Omental fat pad (tissue), 3 donors: ENCODE measurements at regions not wholly inside any gene's neighbourhood (a gene's known extent, or its start where the extent isn't known, plus 50 kb on each side); places are given as distances from the start of the nearest gene placed in this dataset.

ENCODE experiments used
- ATAC-seq: fragments of 150-250 bp; one replicate; pipeline ENCODE4 v1.9.1; 2016; ENCODE audit warnings: mild to moderate bottlenecking, moderate library complexity; ENCODE audit not compliant: low FRiP score
- DNase-seq: peaks from one replicate; pipeline ENCODE4 v3.0.0-alpha.2; 2019; ENCODE audit warnings: low spot score
- TF ChIP-seq, protein P1 (sequence below), 3 donors: fragments of 450-650 bp; IDR thresholded peaks; one replicate each; pipeline ENCODE4 v1.5.1; 2016 to 2017; ENCODE audit warnings: antibody characterized with exemption in 3 of 3, mild to moderate bottlenecking in 3 of 3, moderate library complexity in 2 of 3

GRCh38 chr2:217510771-217511291 is 492.0 kb downstream of the TNS1 start:
- TF ChIP-seq, protein P1, sequence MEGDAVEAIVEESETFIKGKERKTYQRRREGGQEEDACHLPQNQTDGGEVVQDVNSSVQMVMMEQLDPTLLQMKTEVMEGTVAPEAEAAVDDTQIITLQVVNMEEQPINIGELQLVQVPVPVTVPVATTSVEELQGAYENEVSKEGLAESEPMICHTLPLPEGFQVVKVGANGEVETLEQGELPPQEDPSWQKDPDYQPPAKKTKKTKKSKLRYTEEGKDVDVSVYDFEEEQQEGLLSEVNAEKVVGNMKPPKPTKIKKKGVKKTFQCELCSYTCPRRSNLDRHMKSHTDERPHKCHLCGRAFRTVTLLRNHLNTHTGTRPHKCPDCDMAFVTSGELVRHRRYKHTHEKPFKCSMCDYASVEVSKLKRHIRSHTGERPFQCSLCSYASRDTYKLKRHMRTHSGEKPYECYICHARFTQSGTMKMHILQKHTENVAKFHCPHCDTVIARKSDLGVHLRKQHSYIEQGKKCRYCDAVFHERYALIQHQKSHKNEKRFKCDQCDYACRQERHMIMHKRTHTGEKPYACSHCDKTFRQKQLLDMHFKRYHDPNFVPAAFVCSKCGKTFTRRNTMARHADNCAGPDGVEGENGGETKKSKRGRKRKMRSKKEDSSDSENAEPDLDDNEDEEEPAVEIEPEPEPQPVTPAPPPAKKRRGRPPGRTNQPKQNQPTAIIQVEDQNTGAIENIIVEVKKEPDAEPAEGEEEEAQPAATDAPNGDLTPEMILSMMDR (IDR thresholded peaks at IDR 0.05): peak in 1 of 3 donors; percentile 58
- DNase-seq (no peak), ATAC-seq (peak; percentile 70)

GRCh38 chr2:217505303-217505702 is 497.5 kb downstream of the TNS1 start:
- TF ChIP-seq, protein P1 (IDR thresholded peaks at IDR 0.05): no peak
- no peak for ATAC-seq
- DNase-seq: no peak

DNA sequence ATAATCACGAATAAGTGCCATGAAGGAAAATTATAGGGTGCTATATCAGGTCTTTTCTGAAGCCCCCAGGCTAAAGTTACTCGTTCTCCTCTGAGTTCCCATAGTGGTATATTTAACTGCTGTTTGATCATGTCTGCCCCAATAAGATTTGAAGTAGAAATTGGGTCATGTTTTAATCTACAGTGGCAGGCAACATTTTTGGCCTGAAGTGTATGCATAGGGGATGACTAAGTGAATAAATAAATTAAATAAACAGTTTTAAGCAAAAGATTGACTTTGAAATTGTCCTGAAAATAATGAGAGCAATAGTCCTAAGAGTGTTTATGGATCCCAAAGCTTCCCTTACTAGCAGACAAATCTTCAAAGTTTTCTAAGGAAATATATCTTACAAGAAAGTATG is 500.9 kb downstream of the TNS1 start:
- TF ChIP-seq, protein P1 (IDR thresholded peaks at IDR 0.05): no peak
- ATAC-seq: no peak
- no peak for DNase-seq

DNA sequence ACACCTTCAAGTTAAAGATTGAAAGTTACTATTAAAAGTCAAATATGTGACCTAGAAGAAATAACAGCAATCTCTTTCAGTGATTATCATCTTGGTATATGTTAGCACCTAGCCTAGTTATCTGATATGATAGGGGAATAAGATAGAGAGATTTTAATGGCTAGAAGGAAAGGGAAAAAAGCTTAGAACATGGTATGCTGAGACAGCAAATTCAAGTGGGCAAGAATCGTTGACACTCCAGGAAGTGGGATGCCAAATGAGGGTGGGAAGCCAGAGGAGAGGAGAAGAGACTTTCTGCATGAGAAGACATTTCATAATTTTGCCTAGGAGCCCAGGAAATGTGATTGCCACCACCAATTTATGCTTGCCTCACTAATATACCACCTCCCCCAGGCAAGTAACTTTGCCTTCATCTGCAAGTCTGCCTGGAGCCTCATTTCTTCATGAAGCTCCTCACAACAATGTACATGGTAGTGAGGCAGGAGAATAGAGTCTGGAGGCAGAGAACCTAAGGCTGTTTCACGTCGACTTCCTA is 504.9 kb downstream of the TNS1 start:
- no peak for ATAC-seq
- DNase-seq: no peak
- TF ChIP-seq, protein P1 (IDR thresholded peaks at IDR 0.05): no peak

DNA sequence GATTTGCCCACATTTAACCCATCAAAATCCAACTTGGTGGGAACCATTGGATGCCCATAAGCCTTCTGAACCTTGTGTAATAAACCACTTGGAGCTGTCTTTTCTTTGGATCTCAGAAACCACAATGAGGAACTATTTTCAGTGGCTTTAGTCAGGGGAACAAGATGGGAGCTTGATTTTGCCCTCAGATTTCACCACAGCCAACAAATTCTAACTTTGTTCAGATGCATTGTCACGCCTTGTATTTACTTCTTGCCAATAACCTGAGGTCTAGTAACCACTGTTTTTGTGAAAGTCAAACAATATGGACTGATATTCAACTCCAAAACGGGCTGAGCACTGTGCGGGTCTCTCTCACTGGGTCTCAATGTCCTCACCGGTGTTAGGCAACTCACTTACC is 508.2 kb downstream of the TNS1 start:
- DNase-seq (no peak), ATAC-seq (no peak)
- TF ChIP-seq, protein P1 (IDR thresholded peaks at IDR 0.05): no peak

DNA sequence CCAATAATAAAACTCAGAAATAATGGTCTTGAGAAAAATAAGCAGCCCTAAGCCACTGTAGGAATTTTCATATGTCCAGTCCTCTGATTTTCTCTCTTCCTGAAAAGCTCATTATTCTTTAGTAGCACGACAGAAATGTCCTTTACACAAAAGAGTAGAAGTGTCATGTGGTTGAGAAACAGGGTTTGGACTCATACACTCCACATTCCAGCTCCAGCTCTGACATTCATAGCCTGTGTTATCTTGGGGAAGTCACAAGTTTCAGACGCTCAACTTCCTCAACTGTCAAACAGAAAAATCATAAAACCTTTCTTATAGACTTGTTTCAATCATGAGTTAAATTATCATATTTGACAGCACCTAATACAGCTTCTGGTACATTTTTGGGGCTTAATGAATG is 511.5 kb downstream of the TNS1 start:
- TF ChIP-seq, protein P1 (IDR thresholded peaks at IDR 0.05): no peak
- DNase-seq: no peak
- no peak for ATAC-seq

DNA sequence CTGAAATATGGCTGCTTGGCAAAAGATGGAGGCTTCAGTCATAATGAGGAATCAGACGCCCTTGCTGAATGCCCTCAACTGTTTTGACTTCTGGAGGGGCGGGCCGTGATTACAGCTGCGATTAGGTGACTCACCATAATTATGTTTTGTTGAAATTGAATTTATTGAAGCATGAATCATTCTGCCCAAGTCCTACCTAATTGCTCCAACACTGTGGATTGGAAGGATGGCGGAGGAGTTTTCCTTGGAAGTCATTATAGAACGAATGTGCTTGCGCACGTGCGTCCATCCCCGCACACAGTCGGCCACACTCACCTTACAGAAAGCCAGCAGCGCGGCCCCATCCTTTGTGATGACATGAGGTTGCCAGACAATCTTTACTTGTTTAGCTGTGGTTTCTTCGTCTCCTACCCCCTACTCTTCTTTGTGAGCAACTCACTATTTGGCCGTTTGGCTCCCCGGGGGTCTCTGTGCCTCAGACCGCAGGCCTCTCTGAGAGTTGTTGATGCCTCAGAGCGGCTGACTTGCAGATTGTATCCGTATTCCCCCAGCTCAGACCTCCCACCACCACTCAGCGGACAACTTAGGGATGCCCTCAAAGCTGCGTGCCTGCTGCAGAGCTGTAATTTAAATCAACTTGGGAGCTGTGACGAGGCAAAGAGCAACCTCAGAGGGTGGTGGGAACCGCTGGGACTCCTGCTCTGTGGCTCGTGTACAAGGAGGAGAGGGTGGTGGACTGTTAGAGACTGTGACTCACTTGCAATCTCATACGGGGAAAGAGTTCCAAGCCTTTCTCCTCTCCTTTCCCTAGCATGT is 513.4 kb downstream of the TNS1 start:
- DNase-seq (no peak), ATAC-seq (no peak)
- TF ChIP-seq, protein P1 (IDR thresholded peaks at IDR 0.05): no peak
